Astrocyte (in vitro differentiated cells and primary cell): ENCODE measurements at regions not wholly inside any gene's neighbourhood (a gene's known extent, or its start where the extent isn't known, plus 50 kb on each side); places are given as distances from the start of the nearest gene placed in this dataset.

ENCODE experiments used
- DNase-seq: peaks from one replicate; pipeline ENCODE4 v3.0.0-alpha.2; 2010; ENCODE audit warnings: low read depth
- FAIRE-seq: peaks from 2 replicates; lab custom pipeline; 2011; peaks lifted over from hg19 to GRCh38; lab: Jason Lieb, UNC
- H2AFZ ChIP-seq: 2 replicates; pipeline ENCODE4 v1.6.0; 2012; ENCODE audit warnings: low read depth, low read length, inconsistent platforms
- H3K27ac ChIP-seq: 2 replicates; pipeline ENCODE4 v1.5.1; 2011; ENCODE audit warnings: low read depth, low read length, inconsistent platforms
- H3K27me3 ChIP-seq: 2 replicates; pipeline ENCODE4 v1.6.0; 2011; ENCODE audit warnings: low read length, inconsistent platforms; ENCODE audit not compliant: insufficient read depth
- H3K36me3 ChIP-seq: 2 replicates; pipeline ENCODE4 v1.5.1; 2011; ENCODE audit warnings: low read length, inconsistent platforms; ENCODE audit not compliant: insufficient read depth
- H3K4me1 ChIP-seq: 2 replicates; pipeline ENCODE4 v1.5.1; 2011; ENCODE audit warnings: low read length, inconsistent platforms; ENCODE audit not compliant: insufficient read depth
- H3K4me2 ChIP-seq: 2 replicates; pipeline ENCODE4 v1.6.0; 2012; ENCODE audit warnings: low read length, inconsistent platforms
- H3K4me3 ChIP-seq: 2 replicates; pipeline ENCODE4 v1.5.1; 2011; ENCODE audit warnings: low read depth, mild to moderate bottlenecking, low read length, inconsistent platforms; ENCODE audit not compliant: insufficient read depth
- H3K79me2 ChIP-seq: 2 replicates; pipeline ENCODE4 v1.6.0; 2012; ENCODE audit warnings: mild to moderate bottlenecking, low read length, inconsistent platforms; ENCODE audit not compliant: insufficient read depth
- H3K9ac ChIP-seq: 2 replicates; pipeline ENCODE4 v1.6.0; 2012; ENCODE audit warnings: mild to moderate bottlenecking, low read length, inconsistent platforms
- H3K9me3 ChIP-seq: 2 replicates; pipeline ENCODE4 v1.5.1; 2012; ENCODE audit warnings: low read depth, mild to moderate bottlenecking, low read length, inconsistent platforms; ENCODE audit not compliant: insufficient read depth
- H4K20me1 ChIP-seq: 2 replicates; pipeline ENCODE4 v1.6.0; 2012; ENCODE audit warnings: low read length, inconsistent platforms; ENCODE audit not compliant: insufficient read depth
- H3K27ac Mint-ChIP-seq: one replicate; pipeline ENCODE4 v1.8.0; 2021; ENCODE audit warnings: mild to moderate bottlenecking, mixed read lengths; ENCODE audit not compliant: unreplicated experiment
- H3K27me3 Mint-ChIP-seq: one replicate; pipeline ENCODE4 v1.8.0; 2021; ENCODE audit warnings: low read depth, mixed read lengths; ENCODE audit not compliant: unreplicated experiment
- H3K36me3 Mint-ChIP-seq: one replicate; pipeline ENCODE4 v1.8.0; 2021; ENCODE audit warnings: low read depth, mixed read lengths; ENCODE audit not compliant: unreplicated experiment
- H3K4me1 Mint-ChIP-seq: one replicate; pipeline ENCODE4 v1.8.0; 2021; ENCODE audit warnings: low read depth, mixed read lengths; ENCODE audit not compliant: unreplicated experiment
- H3K4me3 Mint-ChIP-seq: one replicate; pipeline ENCODE4 v1.8.0; 2021; ENCODE audit warnings: mild to moderate bottlenecking, moderate library complexity, mixed read lengths; ENCODE audit not compliant: unreplicated experiment
- H3K9me3 Mint-ChIP-seq: one replicate; pipeline ENCODE4 v1.8.0; 2021; ENCODE audit warnings: mild to moderate bottlenecking, mixed read lengths; ENCODE audit not compliant: unreplicated experiment
- CTCF ChIP-seq: IDR thresholded peaks from 2 replicates; pipeline ENCODE4 v1.5.1; 2011; ENCODE audit warnings: low read depth, mild to moderate bottlenecking, inconsistent platforms, low read length, moderate library complexity; ENCODE audit not compliant: insufficient read depth
- EZH2 ChIP-seq: IDR thresholded peaks from 2 replicates; pipeline ENCODE4 v1.6.1; 2012; ENCODE audit warnings: mild to moderate bottlenecking, low read length, inconsistent platforms; ENCODE audit not compliant: insufficient read depth

GRCh38 chr5:51449026-51449425 is 65.8 kb downstream of the ISL1 start:
- Histone ChIP-seq H3K4me3 (no peak overlapping the region), H3K4me2 (no peak overlapping the region), H3K9ac (no peak overlapping the region), H3K27ac (no peak overlapping the region), H2AFZ (no peak overlapping the region), H3K27me3 (no peaks in the 10 kb centered on the region), H3K4me1 (no peaks in the 10 kb centered on the region), H3K36me3 (no peaks in the 10 kb centered on the region), H4K20me1 (no peaks in the 10 kb centered on the region), H3K79me2 (no peaks in the 10 kb centered on the region), H3K9me3 (no peaks in the 10 kb centered on the region)
- FAIRE-seq (no peak), DNase-seq (no peak)
- H3K27me3 Mint-ChIP-seq, result no peaks in the 10 kb centered on the region
- no peak overlapping the region for H3K4me3 Mint-ChIP-seq
- H3K27ac Mint-ChIP-seq, result no peak overlapping the region
- H3K36me3 Mint-ChIP-seq, result no peaks in the 10 kb centered on the region
- H3K4me1 Mint-ChIP-seq, result peaks cover 3% of the 10 kb centered on the region
- no peak for TF ChIP-seq CTCF
- TF ChIP-seq EZH2, result no peak
- no peaks in the 10 kb centered on the region for H3K9me3 Mint-ChIP-seq

GRCh38 chr5:51452562-51452961 is 69.3 kb downstream of the ISL1 start:
- H3K27me3 ChIP-seq, result no peaks in the 10 kb centered on the region
- H3K9me3 ChIP-seq, result no peaks in the 10 kb centered on the region
- no peak overlapping the region for H3K27ac Mint-ChIP-seq
- no peak overlapping the region for H2AFZ ChIP-seq
- H3K4me3 Mint-ChIP-seq, result no peak overlapping the region
- H3K36me3 Mint-ChIP-seq, result no peaks in the 10 kb centered on the region
- H3K79me2 ChIP-seq, result no peaks in the 10 kb centered on the region
- H3K36me3 ChIP-seq, result no peaks in the 10 kb centered on the region
- H3K9ac ChIP-seq, result no peak overlapping the region
- H3K4me1 ChIP-seq, result no peaks in the 10 kb centered on the region
- no peaks in the 10 kb centered on the region for H3K9me3 Mint-ChIP-seq
- no peak for FAIRE-seq
- H3K4me3 ChIP-seq, result no peak overlapping the region
- H3K27ac ChIP-seq, result no peak overlapping the region
- no peak for DNase-seq
- no peak overlapping the region for H3K4me2 ChIP-seq
- no peak for TF ChIP-seq EZH2
- TF ChIP-seq CTCF, result no peak
- H3K4me1 Mint-ChIP-seq, result peaks cover 3% of the 10 kb centered on the region
- no peaks in the 10 kb centered on the region for H3K27me3 Mint-ChIP-seq
- H4K20me1 ChIP-seq, result no peaks in the 10 kb centered on the region

GRCh38 chr5:51465165-51465564 is 81.9 kb downstream of the ISL1 start:
- H3K4me3 ChIP-seq, result no peak overlapping the region
- H3K79me2 ChIP-seq, result no peaks in the 10 kb centered on the region
- H3K36me3 Mint-ChIP-seq, result no peaks in the 10 kb centered on the region
- H3K27me3 Mint-ChIP-seq, result no peaks in the 10 kb centered on the region
- H3K27ac Mint-ChIP-seq, result peak overlapping the region; percentile 93
- no peaks in the 10 kb centered on the region for H3K4me1 ChIP-seq
- H3K9me3 ChIP-seq, result no peaks in the 10 kb centered on the region
- no peak overlapping the region for H2AFZ ChIP-seq
- no peaks in the 10 kb centered on the region for H4K20me1 ChIP-seq
- FAIRE-seq (no peak), DNase-seq (no peak)
- no peak for TF ChIP-seq CTCF
- TF ChIP-seq EZH2, result no peak
- H3K9me3 Mint-ChIP-seq, result no peaks in the 10 kb centered on the region
- no peaks in the 10 kb centered on the region for H3K27me3 ChIP-seq
- H3K9ac ChIP-seq, result no peak overlapping the region
- peak overlapping the region; percentile 70 for H3K4me3 Mint-ChIP-seq
- peaks cover 11% of the 10 kb centered on the region for H3K4me1 Mint-ChIP-seq
- H3K27ac ChIP-seq, result no peak overlapping the region
- no peaks in the 10 kb centered on the region for H3K36me3 ChIP-seq
- H3K4me2 ChIP-seq, result peak overlapping the region; percentile 28
